NCI-H2227 treated with DMSO at 0.1 percent for 48 hours (cell line): ENCODE measurements at regions not wholly inside any gene's neighbourhood (a gene's known extent, or its start where the extent isn't known, plus 50 kb on each side); places are given as distances from the start of the nearest gene placed in this dataset.
"Not testable (repeated sequence)": the region's sequence is repeated elsewhere in the genome, so short reads cannot be mapped to it uniquely, and the experiment has no call there.

Source experiments
- DNase-seq: peaks from one replicate; lab custom pipeline; 2025; lab: John Stamatoyannopoulos, UW

GRCh38 chr13:90454002-90454636 is 893.4 kb upstream of the MIR17HG start:
- DNase-seq: no peak

DNA sequence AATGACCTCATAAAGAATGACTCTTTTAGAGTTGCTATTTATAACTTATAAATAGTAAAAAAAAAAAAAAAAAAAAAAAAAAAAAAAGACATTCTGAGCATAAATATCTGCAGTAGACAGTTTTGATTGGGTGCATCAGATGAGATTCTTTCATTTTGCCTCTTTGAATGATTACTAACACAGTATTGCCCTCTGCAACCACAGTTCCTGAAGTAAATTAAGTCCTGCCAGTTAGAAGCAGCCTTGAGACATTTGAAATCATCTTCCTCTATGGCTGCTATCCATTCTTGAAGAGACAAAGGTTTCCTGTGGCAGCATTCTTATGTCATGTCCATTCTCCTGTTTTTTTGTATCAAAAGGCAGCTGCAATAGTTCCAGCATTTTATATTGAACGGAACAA is 892.4 kb upstream of the MIR17HG start:
- DNase-seq: no peak

- DNase-seq: no peak
Observed at GRCh38 chr13:90455823-90456222, 891.7 kb upstream of the MIR17HG start.

- no peak for DNase-seq
Observed at GRCh38 chr13:90461398-90461797, 886.1 kb upstream of the MIR17HG start.

GRCh38 chr13:90477216-90477615 is 870.3 kb upstream of the MIR17HG start:
- DNase-seq: no peak

GRCh38 chr13:90483906-90484305 is 863.6 kb upstream of the MIR17HG start:
- DNase-seq: no peak

GRCh38 chr13:90485436-90485835 is 862.1 kb upstream of the MIR17HG start:
- DNase-seq: no peak

GRCh38 chr13:90492872-90493271 is 854.6 kb upstream of the MIR17HG start:
- DNase-seq: no peak

- DNase-seq: no peak
Observed at GRCh38 chr13:90493667-90494066, 853.8 kb upstream of the MIR17HG start.

- DNase-seq: not testable (repeated sequence)
Observed at GRCh38 chr13:90494849-90495248, 852.6 kb upstream of the MIR17HG start.

DNA sequence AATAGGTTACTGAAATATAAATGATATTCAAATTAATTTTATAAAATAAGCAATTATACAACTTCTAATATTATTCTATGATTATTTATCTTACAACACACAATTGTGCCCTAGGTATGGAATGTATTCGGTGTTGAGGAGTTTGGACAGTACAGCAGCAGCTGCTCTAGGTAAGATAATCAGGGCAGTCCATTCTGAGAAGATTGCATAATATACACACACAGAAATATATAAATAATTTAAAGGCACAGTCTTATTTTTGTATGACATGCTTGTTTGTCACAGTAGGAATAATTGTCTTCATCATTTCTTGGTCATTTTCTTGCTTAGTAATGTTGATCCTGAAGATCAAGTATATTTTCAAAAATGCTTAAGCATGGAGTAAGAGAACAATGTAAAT is 849.4 kb upstream of the MIR17HG start:
- DNase-seq: no peak

GRCh38 chr13:90498816-90499215 is 848.7 kb upstream of the MIR17HG start:
- DNase-seq: no peak

DNA sequence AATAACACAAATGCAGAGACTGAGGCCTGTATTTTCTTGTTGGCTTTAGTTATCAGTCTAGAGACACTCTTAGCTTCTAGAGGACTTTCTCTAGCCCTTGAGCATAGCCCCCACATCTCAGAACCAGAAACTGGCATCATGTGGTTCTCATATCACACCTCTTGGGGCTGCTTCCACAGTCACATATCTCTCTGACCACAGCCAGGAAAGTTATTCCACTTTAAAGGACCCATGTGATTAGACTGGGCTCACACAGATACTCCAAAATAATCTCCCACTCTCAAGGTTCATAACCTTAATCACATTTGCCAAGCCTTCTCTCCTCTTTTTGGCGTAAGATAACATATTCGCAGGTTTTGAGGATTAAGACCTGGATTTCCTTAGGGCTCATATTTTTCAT is 846.9 kb upstream of the MIR17HG start:
- DNase-seq: no peak

DNA sequence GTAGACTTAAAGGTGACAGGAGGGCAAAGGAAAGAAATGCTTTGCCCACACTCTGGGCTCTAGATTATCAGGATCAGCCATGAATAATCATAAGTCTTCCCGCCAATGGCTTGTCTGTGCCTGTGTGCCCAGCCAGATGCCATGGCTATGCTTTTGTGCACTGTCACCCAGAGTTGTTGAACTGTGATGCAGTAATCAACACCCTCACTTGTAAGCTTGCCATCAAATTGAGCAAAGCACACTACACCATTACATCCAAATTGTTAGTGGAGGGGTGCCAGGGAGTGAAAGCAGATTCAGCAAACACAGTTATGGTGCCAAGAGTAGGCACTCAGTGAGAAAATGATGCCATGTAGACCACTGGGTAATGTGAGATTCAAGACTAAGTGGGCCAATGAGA is 845.3 kb upstream of the MIR17HG start:
- DNase-seq: no peak

DNA sequence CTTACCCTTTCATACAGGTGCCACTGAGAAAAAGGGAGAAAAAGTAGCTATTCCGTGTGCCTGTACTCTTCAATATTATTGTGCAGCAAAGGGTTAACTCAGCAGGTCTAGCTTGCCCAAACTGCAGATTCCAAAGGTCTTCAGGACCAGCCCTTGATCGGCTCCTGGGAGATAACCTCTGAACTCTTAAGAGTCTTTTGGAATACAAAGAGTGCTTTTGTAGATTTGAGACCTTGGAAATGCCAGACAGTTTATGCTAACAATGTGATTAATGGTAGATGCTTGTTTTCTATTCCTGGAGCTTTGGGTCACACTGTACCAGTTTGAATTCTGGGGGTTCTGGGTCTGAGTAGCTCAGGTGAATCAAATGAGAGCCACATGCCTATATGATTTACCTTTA is 844.7 kb upstream of the MIR17HG start:
- no peak for DNase-seq

DNA sequence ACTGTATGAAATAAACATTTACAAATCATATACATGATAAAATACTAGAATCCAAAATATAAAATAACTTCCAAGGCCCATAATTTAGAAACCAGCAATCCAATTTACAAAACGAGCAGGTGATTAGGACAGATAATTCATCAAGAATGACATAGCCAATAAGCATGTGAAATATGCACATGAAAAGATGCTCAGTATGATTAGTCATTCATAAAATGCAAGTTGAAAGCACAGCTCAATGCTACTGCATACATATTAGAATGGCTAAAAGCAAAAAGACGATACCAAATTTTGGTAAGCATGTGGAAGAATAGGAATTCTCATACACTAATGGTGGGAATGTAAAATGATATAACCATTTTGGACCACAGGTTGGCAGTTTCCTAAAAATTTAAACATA is 837.2 kb upstream of the MIR17HG start:
- DNase-seq: no peak

DNA sequence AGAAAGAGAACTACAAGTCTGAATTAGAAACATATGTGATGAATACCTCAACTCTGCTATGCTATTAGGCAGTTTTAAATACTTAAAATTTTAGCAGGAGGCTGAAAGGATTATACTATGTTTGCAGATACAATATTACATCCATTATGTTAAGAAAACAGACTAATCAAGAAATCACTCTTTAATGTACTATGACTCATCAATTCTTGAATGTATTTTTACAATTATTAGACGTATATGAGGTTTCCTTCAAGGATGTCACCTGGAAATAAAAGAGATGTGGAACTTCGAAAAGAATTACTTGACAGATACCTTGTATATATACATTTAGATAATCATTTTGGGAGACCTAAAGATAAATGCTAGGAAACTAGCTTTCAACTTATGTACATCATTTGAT is 835.6 kb upstream of the MIR17HG start:
- DNase-seq: no peak

DNA sequence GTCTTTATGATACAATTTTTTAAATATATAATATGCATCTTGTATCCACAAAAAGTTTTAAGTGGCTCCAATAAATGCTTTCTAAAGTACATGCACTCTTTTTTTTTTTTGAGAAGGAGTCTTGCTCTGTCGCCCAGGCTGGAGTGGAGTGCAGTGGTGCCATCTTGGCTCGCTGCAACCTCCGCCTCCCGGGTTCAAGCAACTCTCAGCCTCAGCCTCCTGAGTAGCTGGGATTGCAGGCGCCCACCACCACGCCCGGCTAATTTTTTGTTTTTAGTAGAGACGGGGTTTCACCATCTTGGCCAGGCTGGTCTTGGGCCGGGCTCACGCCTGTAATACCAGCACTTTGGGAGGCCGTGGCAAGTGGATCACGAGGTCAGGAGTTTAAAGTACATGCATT is 832.8 kb upstream of the MIR17HG start:
- DNase-seq: not testable (repeated sequence)

- DNase-seq: no peak
Observed at GRCh38 chr13:90518417-90518816, 829.1 kb upstream of the MIR17HG start.

DNA sequence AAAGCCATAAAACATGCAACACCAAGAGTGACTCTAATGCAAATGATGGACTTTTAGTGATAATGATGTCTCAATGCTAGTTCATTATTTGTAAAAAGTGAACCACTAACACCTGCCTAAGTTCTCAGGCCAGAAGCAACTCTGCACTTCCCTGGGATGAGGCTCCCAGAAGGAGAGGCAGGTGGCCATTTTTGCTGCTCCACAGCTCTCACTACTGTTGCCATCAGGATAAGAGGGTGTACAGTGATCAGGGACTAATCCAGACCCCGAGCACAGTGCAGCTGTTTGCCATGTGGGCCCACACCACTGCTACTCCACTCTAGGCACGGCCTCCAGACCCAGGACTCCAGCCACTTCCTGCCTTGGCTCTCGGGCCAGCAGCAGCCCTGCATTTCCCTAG is 828.3 kb upstream of the MIR17HG start:
- DNase-seq: no peak

DNA sequence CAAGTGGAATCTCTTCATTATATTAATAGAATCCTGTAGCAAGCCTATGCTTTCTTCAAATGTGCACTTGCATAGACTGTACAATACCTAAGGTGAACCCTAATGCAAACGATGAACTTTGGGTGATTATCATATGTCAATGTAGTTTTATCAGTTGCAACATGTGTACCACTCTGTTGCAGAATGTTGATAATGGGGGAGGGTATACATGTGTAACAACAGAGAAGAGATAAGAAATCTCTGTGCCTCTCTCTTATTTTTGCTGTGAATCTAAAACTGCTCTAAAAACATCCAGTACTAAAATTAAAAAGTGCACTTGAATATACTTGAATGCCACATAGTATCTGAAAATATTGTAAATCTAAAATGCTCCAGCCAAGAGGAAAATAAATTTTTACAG is 820.8 kb upstream of the MIR17HG start:
- no peak for DNase-seq

GRCh38 chr13:90531744-90532143 is 815.7 kb upstream of the MIR17HG start:
- no peak for DNase-seq

DNA sequence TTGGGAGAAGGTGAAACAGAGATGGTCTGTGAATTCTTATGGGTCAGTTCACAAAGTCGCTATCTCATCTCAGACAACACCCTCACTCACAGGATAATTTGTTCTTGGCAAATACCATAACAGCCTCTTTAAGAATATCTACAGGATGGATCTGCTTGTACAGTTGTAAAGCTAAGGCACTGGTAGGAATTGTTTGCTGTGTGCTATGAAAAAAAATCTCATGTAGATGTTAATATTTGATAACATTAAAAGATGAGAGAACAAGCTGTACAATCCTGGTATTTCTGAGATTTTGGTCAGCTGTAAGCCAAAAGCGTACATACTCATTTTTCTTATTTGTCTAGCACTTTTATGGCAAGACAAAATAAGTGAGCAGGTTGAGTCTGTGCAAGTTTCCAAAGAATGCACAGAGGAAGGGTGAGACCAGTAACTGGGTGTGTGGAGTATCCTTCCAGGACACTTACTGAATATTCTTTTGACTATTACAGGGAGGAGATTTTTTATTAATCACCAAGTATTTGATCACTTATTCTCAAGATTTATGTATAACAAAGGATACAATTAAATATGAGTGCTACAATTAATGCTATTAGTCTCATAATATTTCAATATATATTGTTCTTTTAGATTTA is 814.5 kb upstream of the MIR17HG start:
- no peak for DNase-seq

GRCh38 chr13:90533866-90534265 is 813.6 kb upstream of the MIR17HG start:
- peak; percentile 11 for DNase-seq
